ENCODE measurements at regions not wholly inside any gene's neighbourhood (a gene's known extent, or its start where the extent isn't known, plus 50 kb on each side); places are given as distances from the start of the nearest gene placed in this dataset.

- H3K4me3 ChIP-seq = no peak overlapping the region
- H3K27ac ChIP-seq = no peak overlapping the region
- intact Hi-C loops (cut with DNase I; ENCODE audit: low total_unique reads) = no loop called here
- no peak for DNase-seq
- H3K4me1 ChIP-seq = no peaks in the 10 kb centered on the region
- H3K27me3 ChIP-seq (replicated peaks in 1 of 7) = no peaks in the 10 kb centered on the region
- TF ChIP-seq, protein P1, sequence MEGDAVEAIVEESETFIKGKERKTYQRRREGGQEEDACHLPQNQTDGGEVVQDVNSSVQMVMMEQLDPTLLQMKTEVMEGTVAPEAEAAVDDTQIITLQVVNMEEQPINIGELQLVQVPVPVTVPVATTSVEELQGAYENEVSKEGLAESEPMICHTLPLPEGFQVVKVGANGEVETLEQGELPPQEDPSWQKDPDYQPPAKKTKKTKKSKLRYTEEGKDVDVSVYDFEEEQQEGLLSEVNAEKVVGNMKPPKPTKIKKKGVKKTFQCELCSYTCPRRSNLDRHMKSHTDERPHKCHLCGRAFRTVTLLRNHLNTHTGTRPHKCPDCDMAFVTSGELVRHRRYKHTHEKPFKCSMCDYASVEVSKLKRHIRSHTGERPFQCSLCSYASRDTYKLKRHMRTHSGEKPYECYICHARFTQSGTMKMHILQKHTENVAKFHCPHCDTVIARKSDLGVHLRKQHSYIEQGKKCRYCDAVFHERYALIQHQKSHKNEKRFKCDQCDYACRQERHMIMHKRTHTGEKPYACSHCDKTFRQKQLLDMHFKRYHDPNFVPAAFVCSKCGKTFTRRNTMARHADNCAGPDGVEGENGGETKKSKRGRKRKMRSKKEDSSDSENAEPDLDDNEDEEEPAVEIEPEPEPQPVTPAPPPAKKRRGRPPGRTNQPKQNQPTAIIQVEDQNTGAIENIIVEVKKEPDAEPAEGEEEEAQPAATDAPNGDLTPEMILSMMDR (IDR thresholded peaks at IDR 0.05 in 8 of 11, conservative IDR thresholded peaks at IDR 0.05 in 3 of 11) = no peak
- TF ChIP-seq POLR2AphosphoS5 (IDR thresholded peaks at IDR 0.05) (no peak), POLR2A (IDR thresholded peaks at IDR 0.05) (no peak)
- WGBS, 5 donors = 55 to 67% (median 59%) methylated on average over 3 of the region's 3 CpGs
- no peaks in the 10 kb centered on the region for H3K9me3 ChIP-seq
- no peaks in the 10 kb centered on the region for H3K36me3 ChIP-seq
Observed at GRCh38 chr4:123952530-123953274, 556.1 kb downstream of the SPRY1 start.

- Histone ChIP-seq H3K9me3 (no peaks in the 10 kb centered on the region), H3K4me3 (no peak overlapping the region), H3K36me3 (no peaks in the 10 kb centered on the region), H3K27me3 (replicated peaks in 1 of 7) (no peaks in the 10 kb centered on the region), H3K4me1 (no peaks in the 10 kb centered on the region), H3K27ac (no peak overlapping the region)
- no peak for DNase-seq
- TF ChIP-seq, protein P1 (IDR thresholded peaks at IDR 0.05 in 8 of 11, conservative IDR thresholded peaks at IDR 0.05 in 3 of 11) = no peak
- TF ChIP-seq POLR2A (IDR thresholded peaks at IDR 0.05) = no peak
- TF ChIP-seq POLR2AphosphoS5 (IDR thresholded peaks at IDR 0.05) = no peak
- WGBS, 5 donors = 79 to 84% (median 81%) methylated on average over 3 of the region's 3 CpGs
- intact Hi-C loops (cut with DNase I; ENCODE audit: low total_unique reads) = no loop called here
Observed at GRCh38 chr4:123953566-123953965, 557.0 kb downstream of the SPRY1 start.

- TF ChIP-seq, protein P1 (IDR thresholded peaks at IDR 0.05 in 8 of 11, conservative IDR thresholded peaks at IDR 0.05 in 3 of 11) = no peak
- H3K27me3 ChIP-seq (replicated peaks in 1 of 7) = no peaks in the 10 kb centered on the region
- DNase-seq = no peak
- H3K27ac ChIP-seq = no peak overlapping the region
- no peak overlapping the region for H3K4me3 ChIP-seq
- WGBS, 5 donors = 85 to 90% (median 87%) methylated on average over 4 of the region's 4 CpGs
- H3K4me1 ChIP-seq = no peaks in the 10 kb centered on the region
- intact Hi-C loops (cut with DNase I; ENCODE audit: low total_unique reads) = no loop called here
- H3K36me3 ChIP-seq = no peaks in the 10 kb centered on the region
- H3K9me3 ChIP-seq = no peaks in the 10 kb centered on the region
Observed at GRCh38 chr4:123954220-123954619, 557.6 kb downstream of the SPRY1 start.

DNA sequence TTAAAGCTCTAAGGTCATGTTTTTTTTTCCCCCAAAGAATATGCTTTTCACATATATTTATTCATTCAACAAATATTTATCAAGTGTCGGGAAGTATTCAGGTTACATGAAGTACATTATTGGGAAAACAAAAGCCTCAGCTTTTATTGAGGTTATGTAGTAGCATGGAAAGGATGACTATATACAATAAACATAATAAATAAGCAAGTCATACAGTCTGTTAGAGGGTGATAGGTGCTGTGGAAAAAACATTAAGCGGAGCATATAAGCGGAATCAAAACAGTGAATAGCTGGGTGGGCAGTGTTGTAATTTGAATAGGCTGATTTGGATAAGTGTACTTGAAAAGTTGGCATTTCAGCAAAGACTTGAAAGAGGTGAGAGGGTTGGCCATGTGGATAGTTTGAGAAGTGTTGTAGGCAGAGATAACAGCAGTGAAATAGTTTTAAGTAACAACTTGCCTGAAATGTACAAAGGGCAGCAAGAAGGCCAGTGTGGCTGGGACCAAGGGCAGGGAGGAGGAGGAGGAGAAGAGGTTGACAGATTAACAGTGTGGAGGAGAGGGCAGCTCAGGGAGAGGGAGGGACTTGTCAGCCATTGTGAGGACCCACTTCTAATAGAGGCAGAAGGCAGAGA, 558.7 kb downstream of the SPRY1 start:
- intact Hi-C loops (cut with DNase I; ENCODE audit: low total_unique reads) = no loop called here
- DNase-seq = no peak
- H3K4me3 ChIP-seq = no peak overlapping the region
- H3K4me1 ChIP-seq = no peaks in the 10 kb centered on the region
- no peaks in the 10 kb centered on the region for H3K36me3 ChIP-seq
- TF ChIP-seq, protein P1 (IDR thresholded peaks at IDR 0.05 in 8 of 11, conservative IDR thresholded peaks at IDR 0.05 in 3 of 11) = no peak
- TF ChIP-seq POLR2A (IDR thresholded peaks at IDR 0.05) (no peak), POLR2AphosphoS5 (IDR thresholded peaks at IDR 0.05) (no peak)
- WGBS, 5 donors = 91 to 97% (median 95%) methylated on average over 3 of the region's 3 CpGs
- H3K27me3 ChIP-seq (replicated peaks in 1 of 7) = no peaks in the 10 kb centered on the region
- no peak overlapping the region for H3K27ac ChIP-seq
- no peaks in the 10 kb centered on the region for H3K9me3 ChIP-seq
